Stimulated activated naive CD8-positive, alpha-beta T cell treated with anti-CD3 and anti-CD28 coated beads, Interleukin-15, amount 100 ng/mL, for 72 hours (primary cell): ENCODE measurements at regions not wholly inside any gene's neighbourhood (a gene's known extent, or its start where the extent isn't known, plus 50 kb on each side); places are given as distances from the start of the nearest gene placed in this dataset.
A peak's percentile ranks its signal among the peaks of the same experiment; 100 is the strongest.

Experiments
- ATAC-seq: fragments of 150-1000 bp; cut with Tn5 transposase; 2 replicates; pipeline ENCODE4 v1.10.0; 2021; ENCODE audit warnings: mild to moderate bottlenecking, moderate library complexity
- DNase-seq, 2 donors: peaks; one replicate each; pipeline ENCODE4 v3.0.0; 2021 to 2022
- H3K27ac Mint-ChIP-seq, 2 donors: one replicate each; pipeline ENCODE4 v1.8.0; 2022; ENCODE audit warnings: mild to moderate bottlenecking in 2 of 2, mixed read lengths in 2 of 2, moderate library complexity in 2 of 2
- H3K27me3 Mint-ChIP-seq: one replicate; pipeline ENCODE4 v1.8.0; 2022; ENCODE audit warnings: mixed read lengths
- H3K4me1 Mint-ChIP-seq: one replicate; pipeline ENCODE4 v1.8.0; 2022; ENCODE audit warnings: mild to moderate bottlenecking, mixed read lengths
- H3K4me3 Mint-ChIP-seq, 2 donors: one replicate each; pipeline ENCODE4 v1.8.0; 2022; ENCODE audit warnings: mild to moderate bottlenecking in 2 of 2, mixed read lengths in 2 of 2, moderate library complexity in 1 of 2
- H3K9me3 Mint-ChIP-seq, 2 donors: one replicate each; pipeline ENCODE4 v1.8.0; 2022; ENCODE audit warnings: mixed read lengths in 2 of 2

DNA sequence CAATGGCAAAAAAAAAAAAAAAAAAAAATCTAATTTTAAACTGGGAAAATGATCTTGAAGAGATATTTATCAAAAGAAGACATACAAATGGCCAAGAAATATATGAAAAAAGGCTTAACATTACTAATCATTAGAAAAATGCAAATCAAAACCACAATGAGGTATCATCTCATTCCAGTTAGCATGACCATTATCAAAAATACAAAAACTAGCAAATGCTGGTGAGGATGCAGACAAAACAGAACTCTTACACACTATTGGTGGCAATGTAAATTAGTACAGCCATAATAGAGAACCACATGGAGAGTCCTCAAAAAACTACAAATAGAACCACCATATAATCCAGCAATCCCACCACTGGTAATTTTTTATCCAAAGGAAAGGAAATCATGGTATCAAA, 489.6 kb downstream of the TNS3 start:
- DNase-seq (no peak), ATAC-seq (no peak)
- no peaks in the 10 kb centered on the region for H3K9me3 Mint-ChIP-seq
- no peak overlapping the region for H3K27ac Mint-ChIP-seq
- H3K4me1 Mint-ChIP-seq: no peaks in the 10 kb centered on the region
- H3K4me3 Mint-ChIP-seq: no peak overlapping the region
- H3K27me3 Mint-ChIP-seq: peaks cover 18% of the 10 kb centered on the region

DNA sequence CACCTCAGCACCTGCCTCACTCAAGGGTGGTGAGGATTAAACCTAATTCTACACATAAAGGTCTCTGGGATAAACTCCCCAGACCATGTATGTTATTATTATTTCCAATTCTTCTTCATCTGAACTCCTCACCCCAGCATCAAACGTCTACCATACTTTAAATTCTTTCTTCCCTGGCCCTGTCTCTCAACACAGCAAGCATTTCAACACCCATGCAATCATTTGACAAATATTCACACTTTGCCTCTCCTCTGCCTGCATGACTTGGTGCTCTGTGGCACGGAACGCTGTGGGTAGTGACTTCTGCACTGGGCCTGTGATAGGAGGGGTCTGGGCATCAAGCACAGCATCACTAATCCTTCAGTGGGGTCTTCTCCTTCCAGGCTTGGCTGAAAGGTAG, 490.8 kb downstream of the TNS3 start:
- Mint-ChIP-seq H3K4me3 (no peak overlapping the region), H3K27me3 (peaks cover 18% of the 10 kb centered on the region), H3K9me3 (no peaks in the 10 kb centered on the region), H3K27ac (no peak overlapping the region), H3K4me1 (no peaks in the 10 kb centered on the region)
- DNase-seq (no peak), ATAC-seq (no peak)

GRCh38 chr7:47089461-47089860, 492.4 kb downstream of the TNS3 start:
- Mint-ChIP-seq H3K9me3 (no peaks in the 10 kb centered on the region), H3K27ac (no peak overlapping the region), H3K4me3 (no peak overlapping the region), H3K4me1 (no peaks in the 10 kb centered on the region), H3K27me3 (peaks cover 18% of the 10 kb centered on the region)
- ATAC-seq (no peak), DNase-seq (no peak)

DNA sequence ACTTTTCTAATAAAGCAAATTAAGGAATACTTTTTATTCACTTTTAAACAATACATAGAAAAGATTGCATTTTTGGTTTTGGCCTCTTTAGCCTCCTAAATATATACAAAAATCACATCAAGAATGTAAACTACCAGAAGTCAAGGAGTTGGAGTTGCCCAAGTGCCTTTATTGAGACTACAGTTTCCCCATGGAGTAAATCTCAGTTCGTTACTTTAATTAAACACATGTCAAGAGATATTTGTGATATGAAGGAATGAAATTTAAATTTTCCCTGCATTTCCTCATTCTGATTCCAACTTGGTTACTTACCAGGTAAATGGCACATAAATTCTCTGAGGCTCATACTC, 492.9 kb downstream of the TNS3 start:
- Mint-ChIP-seq H3K9me3 (no peaks in the 10 kb centered on the region), H3K4me3 (no peak overlapping the region), H3K27me3 (peaks cover 18% of the 10 kb centered on the region), H3K27ac (no peak overlapping the region), H3K4me1 (no peaks in the 10 kb centered on the region)
- no peak for ATAC-seq
- DNase-seq: no peak

GRCh38 chr7:47088329-47089067, 493.4 kb downstream of the TNS3 start:
- Mint-ChIP-seq H3K9me3 (no peaks in the 10 kb centered on the region), H3K27ac (no peak overlapping the region), H3K4me3 (no peak overlapping the region), H3K27me3 (peaks cover 18% of the 10 kb centered on the region), H3K4me1 (no peaks in the 10 kb centered on the region)
- DNase-seq: peak in 1 of 2 donors; percentile 14
- ATAC-seq: no peak

GRCh38 chr7:47087866-47088265, 494.0 kb downstream of the TNS3 start:
- ATAC-seq (no peak), DNase-seq (no peak)
- Mint-ChIP-seq H3K4me3 (no peak overlapping the region), H3K27ac (no peak overlapping the region), H3K4me1 (no peaks in the 10 kb centered on the region), H3K27me3 (peaks cover 18% of the 10 kb centered on the region), H3K9me3 (no peaks in the 10 kb centered on the region)

- DNase-seq: no peak
- ATAC-seq: no peak
- Mint-ChIP-seq H3K4me1 (no peaks in the 10 kb centered on the region), H3K27ac (peak overlapping the region in 1 of 2 donors; percentile 23), H3K27me3 (peaks cover 6% of the 10 kb centered on the region), H3K9me3 (no peaks in the 10 kb centered on the region), H3K4me3 (no peak overlapping the region)
Observed at GRCh38 chr7:47085491-47086275, 496.2 kb downstream of the TNS3 start.

DNA sequence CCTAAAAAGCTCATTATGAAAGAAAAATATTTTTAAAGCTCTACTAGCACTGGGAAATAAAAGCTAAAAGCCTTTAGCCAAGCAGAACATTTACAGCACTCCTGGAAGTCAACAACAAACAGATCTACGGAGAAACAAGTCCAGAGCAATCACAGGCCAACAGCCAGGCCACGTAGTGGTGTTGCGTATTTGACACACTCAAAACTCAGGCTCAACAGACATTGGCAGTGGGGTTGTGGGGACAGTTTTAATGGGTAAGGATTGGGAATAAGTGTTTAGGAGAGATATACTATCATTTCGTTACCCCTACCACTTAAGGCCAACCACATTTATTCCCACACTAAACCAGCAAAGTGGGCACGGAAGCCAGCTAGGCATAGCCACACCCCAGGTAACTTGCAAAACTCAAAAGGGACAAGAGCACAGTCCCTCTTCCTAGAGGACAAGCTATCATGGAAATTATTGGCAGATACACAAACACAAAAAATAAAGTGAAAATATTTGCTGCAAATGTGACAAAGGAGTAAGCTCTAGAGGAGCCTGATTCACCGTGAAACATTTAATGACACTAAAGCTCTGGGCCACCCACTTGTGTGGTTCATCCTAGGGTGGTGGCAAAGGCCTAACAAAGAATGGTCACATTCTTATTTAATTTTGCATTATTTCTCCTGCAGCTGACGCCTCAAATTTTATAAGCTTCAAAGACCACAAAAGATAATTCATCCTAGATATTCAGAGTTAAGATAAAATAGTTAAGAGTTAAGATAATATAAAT, 498.2 kb downstream of the TNS3 start:
- no peaks in the 10 kb centered on the region for H3K4me1 Mint-ChIP-seq
- H3K27me3 Mint-ChIP-seq: peaks cover 12% of the 10 kb centered on the region

GRCh38 chr7:47080816-47081215, 501.1 kb downstream of the TNS3 start:
- no peak overlapping the region for H3K4me3 Mint-ChIP-seq
- H3K4me1 Mint-ChIP-seq: no peaks in the 10 kb centered on the region

More for the DNA sequence above, 498.2 kb downstream of the TNS3 start:
- H3K9me3 Mint-ChIP-seq: no peaks in the 10 kb centered on the region
- no peak for DNase-seq
- no peak overlapping the region for H3K4me3 Mint-ChIP-seq
- H3K27ac Mint-ChIP-seq: no peak overlapping the region
- ATAC-seq: no peak

GRCh38 chr7:47078241-47078640, 503.7 kb downstream of the TNS3 start:
- Mint-ChIP-seq H3K9me3 (no peaks in the 10 kb centered on the region), H3K4me3 (no peak overlapping the region), H3K27ac (no peak overlapping the region), H3K4me1 (no peaks in the 10 kb centered on the region), H3K27me3 (peaks cover 12% of the 10 kb centered on the region)
- no peak for ATAC-seq
- DNase-seq: no peak

More at GRCh38 chr7:47080816-47081215, 501.1 kb downstream of the TNS3 start:
- no peak for ATAC-seq
- Mint-ChIP-seq H3K27ac (no peak overlapping the region), H3K27me3 (peaks cover 12% of the 10 kb centered on the region), H3K9me3 (no peaks in the 10 kb centered on the region)
- DNase-seq: no peak

DNA sequence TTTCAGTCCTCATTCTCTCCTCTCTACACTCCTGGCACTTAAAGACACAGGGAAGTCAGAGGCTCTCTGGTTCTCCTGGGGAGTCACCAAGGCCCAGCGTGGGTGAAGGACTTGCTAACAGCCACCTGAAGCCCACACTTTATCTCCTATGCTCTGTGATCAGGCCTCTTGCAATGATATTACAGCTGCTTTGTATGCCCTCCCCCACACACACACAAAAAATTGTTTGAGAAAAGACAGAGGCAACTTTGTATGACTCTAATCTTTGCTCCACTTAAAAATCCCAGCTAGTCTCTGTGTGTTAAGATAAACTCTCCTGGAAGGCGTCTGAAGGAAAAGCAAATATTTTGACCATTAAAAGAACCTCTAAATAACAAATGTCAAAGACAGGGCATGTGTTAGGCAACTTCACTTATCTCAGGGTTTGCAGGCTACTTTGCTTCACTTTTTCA, 507.2 kb downstream of the TNS3 start:
- H3K4me1 Mint-ChIP-seq: no peaks in the 10 kb centered on the region
- no peak overlapping the region for H3K4me3 Mint-ChIP-seq
- no peak for DNase-seq
- no peak overlapping the region for H3K27ac Mint-ChIP-seq
- ATAC-seq: no peak
- peaks cover 4% of the 10 kb centered on the region for H3K27me3 Mint-ChIP-seq
- H3K9me3 Mint-ChIP-seq: no peaks in the 10 kb centered on the region

DNA sequence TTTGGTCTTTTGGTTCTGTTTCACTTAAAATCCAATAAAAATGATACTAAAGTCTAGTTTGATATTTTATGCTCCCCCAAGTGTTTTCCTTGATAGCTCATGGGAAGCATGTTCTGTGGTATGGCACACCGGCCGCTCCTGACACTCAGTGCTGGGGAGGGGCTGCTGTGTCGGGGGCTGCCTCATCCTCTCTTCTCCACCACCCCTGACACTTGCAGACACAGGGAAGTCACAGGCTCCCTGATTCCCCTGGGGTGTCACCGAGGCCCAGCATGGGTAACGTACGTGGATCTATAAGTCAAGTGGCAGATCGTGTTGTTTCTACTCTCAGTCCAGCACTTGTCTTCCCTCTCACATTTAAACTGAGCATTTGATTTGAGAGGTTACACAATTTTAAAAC, 508.6 kb downstream of the TNS3 start:
- no peaks in the 10 kb centered on the region for H3K4me1 Mint-ChIP-seq
- no peaks in the 10 kb centered on the region for H3K27me3 Mint-ChIP-seq
- no peak overlapping the region for H3K27ac Mint-ChIP-seq
- ATAC-seq (no peak), DNase-seq (no peak)
- H3K4me3 Mint-ChIP-seq: no peak overlapping the region
- H3K9me3 Mint-ChIP-seq: no peaks in the 10 kb centered on the region

- no peaks in the 10 kb centered on the region for H3K4me1 Mint-ChIP-seq
- no peak for DNase-seq
- H3K27ac Mint-ChIP-seq: no peak overlapping the region
- H3K27me3 Mint-ChIP-seq: no peaks in the 10 kb centered on the region
- H3K9me3 Mint-ChIP-seq: no peaks in the 10 kb centered on the region
- no peak for ATAC-seq
- H3K4me3 Mint-ChIP-seq: no peak overlapping the region
Observed at GRCh38 chr7:47071866-47072265, 510.0 kb downstream of the TNS3 start.

DNA sequence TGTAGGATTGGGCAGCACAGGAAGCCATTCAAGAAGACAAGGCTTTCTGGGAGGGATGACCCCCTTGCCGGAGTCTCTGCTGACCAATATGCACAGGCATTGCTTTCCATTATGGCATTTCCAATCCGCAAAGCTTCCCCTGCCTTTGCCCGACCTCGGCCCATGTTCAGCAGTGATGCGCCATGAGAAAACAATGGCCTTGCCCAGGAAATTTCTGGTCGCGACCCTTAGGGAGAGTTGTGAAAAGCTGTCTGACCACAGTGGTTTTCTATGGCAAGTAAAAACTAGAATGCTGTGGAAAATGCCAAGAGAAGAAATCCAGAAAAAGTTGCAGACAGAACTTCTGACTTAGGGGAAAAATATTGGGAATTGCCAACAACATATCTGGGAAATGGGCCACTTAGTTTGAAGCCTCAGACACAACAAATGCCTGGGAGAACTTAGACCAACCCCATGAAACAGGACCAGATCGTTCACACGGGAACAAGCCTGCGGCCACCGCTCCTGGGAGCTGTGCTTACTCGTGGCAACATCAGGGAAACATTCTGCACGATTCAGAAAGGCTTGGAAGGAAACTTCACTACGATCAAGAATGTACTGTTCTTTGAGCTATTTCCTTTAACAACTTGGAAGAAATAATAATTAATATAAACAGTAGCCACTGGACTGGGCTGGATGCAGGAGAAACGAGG, 512.4 kb downstream of the TNS3 start:
- Mint-ChIP-seq H3K9me3 (no peaks in the 10 kb centered on the region), H3K4me1 (no peaks in the 10 kb centered on the region), H3K4me3 (no peak overlapping the region), H3K27me3 (peaks cover 9% of the 10 kb centered on the region), H3K27ac (no peak overlapping the region)
- DNase-seq: no peak
- no peak for ATAC-seq

DNA sequence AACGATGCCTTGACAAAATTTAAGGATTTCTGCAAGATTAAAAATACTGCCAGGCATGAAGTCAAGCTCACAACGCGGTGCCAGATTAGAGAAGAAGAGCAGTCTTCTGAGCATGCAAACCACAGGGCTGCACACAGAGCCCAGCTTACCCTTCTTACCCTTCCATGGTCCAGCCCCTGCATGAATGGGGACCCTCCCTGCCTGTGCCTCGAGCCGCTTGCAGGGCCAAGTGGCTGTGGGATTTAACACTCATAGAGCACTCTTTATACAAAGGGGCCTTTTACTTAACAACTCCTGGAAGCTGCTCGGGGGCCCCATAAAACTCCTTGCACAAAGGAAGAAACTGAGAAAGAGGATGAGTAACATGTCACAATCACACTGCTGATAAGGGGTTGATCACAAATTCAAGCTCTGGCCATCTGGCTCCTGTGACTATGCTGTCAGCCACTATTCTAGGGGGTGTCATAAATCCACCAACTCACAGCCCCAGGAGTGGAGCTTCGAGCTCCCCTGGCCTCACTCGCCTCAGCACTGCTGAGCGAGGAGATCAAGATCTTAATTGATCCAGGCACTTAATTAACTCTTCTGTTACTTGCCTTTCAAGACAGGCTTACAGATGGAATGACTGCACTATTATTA, 514.8 kb downstream of the TNS3 start:
- Mint-ChIP-seq H3K4me3 (no peak overlapping the region), H3K27ac (no peak overlapping the region), H3K27me3 (peaks cover 16% of the 10 kb centered on the region), H3K4me1 (no peaks in the 10 kb centered on the region), H3K9me3 (no peaks in the 10 kb centered on the region)
- ATAC-seq (no peak), DNase-seq (no peak)
